NCI-H748 treated with DMSO at 0.1 percent for 48 hours (cell line): ENCODE measurements at regions not wholly inside any gene's neighbourhood (a gene's known extent, or its start where the extent isn't known, plus 50 kb on each side); places are given as distances from the start of the nearest gene placed in this dataset.

Experiments used
- DNase-seq: peaks from one replicate; lab custom pipeline; 2025; lab: John Stamatoyannopoulos, UW

DNA sequence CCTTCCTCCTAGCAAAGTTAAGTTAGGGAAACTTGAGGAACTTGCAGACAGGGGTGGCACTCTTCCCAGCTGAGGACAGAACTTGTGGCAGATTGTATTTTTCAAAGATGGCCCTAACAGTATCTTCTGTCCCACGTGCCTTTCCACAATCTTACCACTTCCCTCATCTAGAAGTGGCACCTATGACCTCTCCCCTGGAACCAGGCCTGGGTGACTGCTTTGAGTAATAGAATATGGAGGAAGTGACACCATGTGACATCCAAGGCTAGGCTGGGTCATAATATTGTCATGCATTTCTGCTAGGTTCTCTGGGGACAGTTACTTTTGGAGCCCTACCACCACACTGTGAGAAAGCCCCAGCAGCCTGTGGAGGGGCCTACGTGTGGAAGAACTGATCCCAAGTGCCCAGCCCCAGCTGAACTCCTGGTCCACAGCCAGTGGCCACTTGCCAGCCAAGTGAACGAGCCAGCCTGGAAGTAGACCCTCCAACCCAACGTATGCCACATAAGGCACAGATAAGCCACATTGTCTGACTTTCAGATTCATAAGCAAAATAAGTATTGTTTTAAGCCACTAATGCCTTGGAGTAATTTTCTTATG lies 193.7 kb downstream of the PTPN20 start:
- no peak for DNase-seq

DNA sequence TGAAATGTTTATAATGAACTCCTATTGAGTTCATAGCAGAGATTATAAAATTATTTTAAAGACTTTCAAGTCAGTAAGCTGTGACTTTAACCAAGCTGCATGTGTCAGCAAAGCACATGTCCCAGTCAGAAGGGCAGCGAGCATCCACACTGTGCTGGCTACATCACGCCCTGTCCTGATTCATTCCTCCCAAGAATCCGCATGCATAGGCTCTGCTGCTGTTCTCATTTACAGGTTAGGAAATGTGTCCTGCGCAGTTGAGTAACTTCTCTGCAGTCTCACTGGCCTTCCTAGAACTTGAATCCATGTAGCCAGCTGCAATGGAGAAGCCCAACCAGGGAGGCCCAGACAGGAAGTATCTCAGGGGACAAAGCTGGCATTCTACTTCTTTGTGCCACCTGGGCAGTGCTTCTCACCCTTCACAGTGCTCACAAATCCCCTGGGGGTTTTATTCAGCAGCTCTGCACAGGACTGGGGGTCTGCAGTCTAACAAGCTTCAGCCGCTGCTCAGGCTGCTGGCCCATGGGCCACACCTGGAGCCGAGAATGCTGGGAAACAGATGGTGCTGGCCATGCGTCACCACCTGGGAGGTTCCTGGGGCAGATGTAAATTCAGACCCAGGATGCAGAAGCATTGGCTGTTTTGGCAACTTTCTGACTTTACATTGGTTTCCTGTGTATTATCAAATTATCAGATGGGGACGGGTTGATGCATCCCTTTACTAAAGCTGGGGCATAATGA lies 192.8 kb upstream of the GDF10 start:
- no peak for DNase-seq

DNA sequence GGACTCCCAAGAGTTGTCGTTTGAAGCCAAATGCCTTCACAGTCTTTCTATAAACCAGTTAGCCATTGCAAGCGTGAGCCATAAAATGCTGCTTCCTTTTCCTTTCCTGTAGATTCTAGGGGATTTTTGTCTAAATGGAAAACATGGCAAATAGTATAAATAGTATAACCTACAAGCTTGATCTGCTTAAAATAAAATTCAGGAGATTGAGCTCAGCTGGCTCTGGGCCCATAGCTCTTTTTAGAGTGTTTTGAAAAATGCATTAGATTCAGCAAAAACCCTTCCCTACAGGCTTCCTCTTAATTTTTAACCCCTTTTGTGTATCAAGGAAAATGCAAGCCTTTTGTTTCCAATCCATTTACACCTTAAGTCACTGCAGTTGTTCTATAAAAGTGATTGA lies 190.1 kb upstream of the GDF10 start:
- DNase-seq, result no peak

DNA sequence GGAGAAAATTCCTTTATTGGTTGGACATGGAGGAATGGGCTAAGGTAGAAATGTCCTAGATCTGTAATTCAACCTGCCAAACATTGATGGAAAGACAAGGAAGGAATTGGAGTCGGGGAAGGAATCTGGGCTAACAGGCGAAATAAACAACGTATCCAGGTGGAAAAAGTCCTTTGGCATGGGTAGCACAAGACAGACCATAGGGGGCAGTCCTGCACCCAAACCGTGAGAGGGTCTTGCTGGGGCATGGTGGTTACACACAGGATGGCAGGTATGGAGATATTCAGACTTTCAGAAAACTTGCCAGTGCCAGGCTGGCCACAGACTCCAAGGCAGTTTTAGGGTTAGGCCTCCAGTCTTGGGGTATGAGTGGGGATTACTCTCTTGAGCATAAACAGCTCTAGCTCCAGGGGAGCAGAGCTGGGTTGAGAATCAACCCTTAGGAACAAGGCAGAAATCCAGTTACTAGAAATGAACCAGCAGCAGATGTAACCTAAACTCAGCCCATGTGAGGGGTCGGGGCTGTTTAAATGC lies 188.6 kb upstream of the GDF10 start:
- DNase-seq, result no peak

DNA sequence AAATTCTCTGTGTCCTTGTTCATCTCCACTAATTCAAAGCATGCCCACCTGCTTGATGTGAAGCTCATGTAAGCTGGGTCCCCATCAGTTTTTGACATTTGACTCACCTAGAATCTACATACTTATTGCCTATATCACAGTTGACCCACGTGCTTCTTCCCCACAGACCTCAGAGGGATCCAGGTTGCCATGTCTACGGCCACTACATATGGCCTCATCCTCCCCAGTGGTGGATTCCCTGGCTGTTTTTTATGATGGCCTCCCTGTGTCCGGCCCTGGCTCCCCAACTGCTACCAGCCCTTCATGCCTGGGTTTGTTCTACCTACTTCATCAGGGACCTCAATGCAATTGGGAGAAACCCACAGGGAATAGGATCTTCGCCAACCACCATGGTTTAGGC lies 187.4 kb upstream of the GDF10 start:
- no peak for DNase-seq

DNA sequence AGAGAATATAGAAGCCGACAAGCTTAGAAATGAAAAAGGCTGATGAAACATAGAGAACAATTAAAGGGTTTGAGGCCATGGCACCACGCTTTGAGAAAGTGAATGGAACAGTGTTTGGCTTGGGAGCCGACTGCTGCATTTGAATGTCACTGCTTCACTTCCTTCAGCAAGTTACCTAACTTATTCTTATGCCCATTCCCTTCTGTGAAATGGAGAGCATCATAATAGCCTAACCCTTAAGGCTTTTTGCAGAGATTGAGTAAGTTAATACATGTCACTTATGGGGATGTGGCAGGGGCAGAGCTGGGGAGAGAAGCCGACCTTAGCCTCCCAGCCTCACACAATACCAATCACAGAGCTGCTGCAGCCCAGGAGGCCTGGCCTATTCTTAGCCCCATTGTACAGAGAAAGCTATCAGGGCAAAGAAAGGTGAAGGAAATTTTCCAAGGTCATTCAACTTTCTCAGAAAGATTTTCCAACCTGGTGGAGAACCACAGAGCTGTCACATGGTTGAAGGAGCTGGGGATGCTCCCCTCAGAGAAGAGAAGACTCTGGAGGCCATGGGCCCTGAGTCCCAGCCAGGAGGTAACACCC lies 186.0 kb upstream of the GDF10 start:
- no peak for DNase-seq

DNA sequence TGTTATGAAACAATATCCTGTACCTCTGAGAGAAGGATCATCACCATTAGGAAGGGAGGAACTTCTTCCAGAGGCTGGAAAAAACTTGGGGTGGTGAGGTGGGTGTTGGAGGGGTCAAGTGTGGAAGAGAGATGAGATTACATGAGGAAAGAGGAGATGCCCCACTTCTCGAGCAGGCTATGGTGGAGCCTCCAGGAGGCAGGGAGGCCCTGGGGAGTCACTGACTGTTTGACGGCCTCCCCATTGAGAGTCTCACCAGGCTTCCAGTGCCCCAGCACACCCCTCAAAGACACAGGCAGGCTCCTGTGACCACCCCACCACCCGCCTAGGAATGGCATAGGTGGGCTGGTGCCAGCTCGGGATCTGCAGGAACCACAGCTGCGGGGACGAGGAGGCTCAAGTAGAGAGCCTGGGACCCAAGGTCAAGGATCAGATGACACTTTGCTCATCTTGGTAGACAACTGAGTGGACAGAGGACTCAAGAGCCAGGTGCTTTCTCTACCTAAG lies 185.3 kb upstream of the GDF10 start:
- DNase-seq, result no peak

DNA sequence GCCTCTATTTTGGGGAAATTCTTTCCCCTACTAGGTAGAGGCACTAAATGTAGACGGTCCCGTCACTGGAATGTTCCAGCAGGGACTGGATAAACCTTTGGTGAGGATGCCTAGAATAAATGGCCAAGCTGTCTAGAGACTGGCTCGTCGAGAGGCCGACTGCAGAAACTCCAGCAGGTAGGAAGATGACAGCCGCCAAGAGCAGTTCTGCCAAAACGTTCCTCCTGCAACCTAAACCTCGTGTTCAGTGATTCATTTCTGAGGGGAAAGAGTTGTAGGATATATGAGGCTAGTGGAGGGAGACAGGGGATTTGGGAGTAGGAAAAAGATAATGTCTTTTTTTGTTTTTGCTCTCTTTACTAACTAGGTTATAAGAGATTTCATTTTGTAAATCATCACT lies 184.7 kb upstream of the GDF10 start:
- DNase-seq, result no peak

DNA sequence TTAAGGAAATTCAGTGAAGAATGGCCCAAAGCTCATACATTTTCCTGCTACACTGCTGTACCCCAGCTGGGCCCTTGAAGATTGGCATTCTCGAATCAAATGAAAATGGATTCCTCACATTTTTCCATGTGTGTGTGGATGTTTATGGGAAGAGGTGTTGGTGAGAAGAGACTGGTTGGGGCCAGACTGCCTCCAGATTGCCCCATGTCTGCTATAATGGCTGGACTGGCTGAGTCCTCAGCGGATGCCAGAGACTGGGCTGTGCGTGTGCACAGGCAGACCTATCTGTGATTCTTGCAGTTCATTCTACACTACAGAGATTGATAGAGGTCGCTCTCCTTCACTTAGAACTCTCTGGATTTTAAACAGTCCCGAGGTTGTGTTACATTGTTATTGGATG lies 183.6 kb upstream of the GDF10 start:
- DNase-seq, result no peak

DNA sequence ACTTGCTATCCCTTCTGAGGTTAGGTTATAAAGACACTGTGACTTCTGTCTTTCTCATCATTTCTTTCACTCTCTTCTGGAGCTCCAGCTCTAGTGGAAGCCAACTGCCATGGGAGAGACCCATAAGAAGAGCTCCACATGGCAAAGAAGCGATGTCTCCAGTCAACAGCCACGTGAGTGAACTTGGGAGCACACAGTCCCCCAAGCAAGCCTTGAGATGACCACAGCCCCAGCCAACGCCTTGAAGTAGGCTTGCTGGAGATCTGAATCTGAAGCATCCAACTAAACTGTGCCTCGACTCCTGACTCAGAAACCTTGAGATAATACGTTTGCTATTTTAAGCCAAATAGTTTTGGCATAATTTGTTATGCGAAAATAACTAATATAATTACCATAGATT lies 181.7 kb upstream of the GDF10 start:
- no peak for DNase-seq

DNA sequence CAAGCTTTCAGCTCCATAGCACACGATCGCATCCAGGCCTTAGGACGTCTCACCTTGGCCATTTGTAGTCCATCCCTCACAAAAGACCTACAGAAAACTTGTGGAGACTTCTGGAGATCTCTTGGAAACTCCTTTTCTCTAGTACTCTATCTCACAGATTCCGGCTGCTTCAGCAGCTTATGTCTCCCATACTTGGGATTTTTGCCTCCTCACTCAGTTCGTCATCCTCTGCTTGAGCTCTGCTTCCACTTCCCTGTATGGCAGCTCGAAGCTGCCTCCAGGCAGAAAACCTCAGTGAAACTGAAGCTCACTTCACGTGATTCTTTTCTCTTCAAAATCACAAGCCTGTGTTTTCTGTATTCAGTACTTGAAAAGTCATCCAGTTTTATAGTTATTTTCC lies 178.7 kb upstream of the GDF10 start:
- no peak for DNase-seq

DNA sequence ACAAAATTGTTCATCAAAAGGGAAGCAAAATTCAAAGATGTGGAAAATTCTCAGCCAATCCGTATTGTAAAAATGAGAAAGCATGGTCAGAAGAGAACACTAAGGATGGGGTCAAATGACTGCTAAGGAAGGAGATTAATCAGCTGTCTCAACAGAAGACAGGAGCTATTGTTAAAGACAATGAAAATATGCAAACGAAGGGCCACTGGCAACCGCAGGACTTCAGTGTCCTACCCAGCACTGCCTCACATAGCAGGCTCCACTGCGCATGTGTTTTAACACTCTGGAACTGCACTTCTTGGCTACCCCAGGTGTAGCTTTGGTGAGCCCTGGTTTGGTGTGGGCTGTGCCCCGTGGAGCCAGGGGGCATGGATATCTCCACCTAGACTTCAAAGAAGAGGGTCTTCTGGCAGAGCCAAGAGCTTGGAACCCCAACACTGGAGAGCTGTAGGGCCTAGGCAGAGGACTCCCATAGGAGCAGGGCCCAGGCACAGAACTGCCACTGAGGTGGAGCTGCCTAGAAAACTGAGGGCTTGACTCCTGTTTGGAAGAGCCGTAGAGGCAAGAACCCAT lies 176.2 kb upstream of the GDF10 start:
- DNase-seq, result no peak

DNA sequence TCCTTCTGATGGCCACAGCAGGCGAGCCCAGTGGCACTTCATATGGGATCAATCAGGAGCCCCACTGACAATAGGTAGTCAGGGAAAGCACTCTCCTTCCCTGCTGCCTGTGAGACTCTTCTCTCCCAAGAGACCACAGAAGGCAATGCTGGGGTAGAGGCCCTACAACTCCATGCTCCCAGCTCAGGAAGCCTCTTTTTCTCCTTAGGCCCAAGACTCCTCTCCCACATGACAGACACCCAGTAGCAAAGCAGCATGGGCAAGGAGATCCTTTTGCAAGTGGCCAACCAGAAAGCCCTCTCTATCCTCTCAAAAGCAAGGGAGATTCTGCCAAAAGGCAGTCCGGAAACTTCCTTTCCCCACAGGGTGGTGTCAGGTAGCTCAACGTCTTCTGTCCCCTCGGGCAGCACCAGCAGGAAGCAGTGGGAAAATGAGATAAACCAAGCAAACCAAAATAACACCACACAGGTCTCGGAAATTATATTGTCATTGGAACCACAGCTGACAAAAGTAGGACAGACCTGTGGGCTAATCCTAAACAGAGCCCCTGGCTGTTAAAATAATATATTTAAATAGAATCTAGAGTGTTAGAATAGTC lies 172.7 kb upstream of the GDF10 start:
- DNase-seq, result no peak

DNA sequence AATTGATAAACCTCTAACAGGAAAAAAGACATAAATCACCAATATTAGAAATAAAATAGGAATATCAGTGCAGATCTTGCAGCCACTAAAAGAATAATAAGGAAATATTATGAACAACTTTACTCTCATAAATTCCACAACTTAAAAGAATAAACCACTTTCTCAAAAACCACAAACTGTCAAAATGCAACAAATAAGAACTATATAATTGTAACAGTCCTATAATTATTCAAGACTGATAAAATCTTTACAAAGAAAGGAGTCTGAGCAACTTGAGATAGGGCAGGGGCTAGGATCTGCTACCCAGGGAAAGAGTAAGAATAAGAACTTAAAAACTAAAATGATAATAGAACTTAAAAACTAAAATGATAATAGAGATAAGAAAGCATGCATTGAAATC lies 169.5 kb upstream of the GDF10 start:
- DNase-seq, result no peak

DNA sequence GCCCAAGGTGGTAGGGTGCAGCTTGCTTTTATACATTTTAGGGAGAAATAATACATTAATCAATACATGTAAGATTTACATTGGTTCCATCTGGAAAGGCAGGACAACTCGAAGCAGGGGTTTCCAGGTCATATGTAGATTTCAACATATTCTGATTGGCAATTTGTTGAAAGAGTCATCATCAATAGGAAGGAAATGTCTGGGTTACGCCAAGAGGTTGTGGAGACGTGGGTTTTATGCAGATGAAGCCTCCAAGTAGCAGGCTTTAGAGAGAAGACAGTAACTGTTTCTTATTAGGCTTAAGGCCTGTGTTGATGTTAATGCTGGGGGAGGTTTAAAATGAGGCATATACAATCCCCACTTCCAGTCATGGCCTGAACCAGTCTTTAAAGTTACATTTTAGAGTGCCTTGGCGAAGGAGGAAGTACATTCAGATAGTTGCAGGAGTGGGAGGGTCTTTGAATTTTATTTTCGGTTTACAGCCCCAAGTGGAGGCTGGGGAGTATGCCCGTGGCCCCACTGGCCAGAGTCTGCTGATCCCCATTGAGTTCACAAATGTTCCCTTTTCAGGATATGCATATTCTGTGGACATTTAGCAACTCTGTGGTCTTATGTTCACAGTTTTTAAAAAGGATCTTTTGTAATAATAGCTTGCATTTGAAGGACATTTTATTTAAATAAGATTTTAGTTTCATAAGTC lies 166.0 kb upstream of the GDF10 start:
- DNase-seq, result no peak

DNA sequence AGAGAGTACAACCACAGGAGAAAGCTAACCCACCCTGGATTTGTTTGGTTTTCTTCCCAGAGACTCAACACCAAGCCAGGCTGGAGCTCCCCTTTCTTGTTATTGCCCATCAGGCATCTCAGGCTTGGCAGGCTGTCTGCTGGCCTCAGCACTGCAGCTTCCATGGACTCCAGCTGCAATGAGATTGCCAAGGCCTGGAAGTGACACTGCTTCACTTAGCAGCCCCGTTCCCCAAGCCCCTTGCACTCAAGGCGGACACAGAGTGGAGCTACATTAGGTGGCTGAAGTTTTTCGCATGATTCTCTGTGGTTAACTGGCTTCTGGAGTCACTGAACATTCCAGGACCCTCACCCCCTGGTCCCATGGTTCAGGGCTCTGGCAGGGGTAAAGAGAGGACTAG lies 163.1 kb upstream of the GDF10 start:
- no peak for DNase-seq

DNA sequence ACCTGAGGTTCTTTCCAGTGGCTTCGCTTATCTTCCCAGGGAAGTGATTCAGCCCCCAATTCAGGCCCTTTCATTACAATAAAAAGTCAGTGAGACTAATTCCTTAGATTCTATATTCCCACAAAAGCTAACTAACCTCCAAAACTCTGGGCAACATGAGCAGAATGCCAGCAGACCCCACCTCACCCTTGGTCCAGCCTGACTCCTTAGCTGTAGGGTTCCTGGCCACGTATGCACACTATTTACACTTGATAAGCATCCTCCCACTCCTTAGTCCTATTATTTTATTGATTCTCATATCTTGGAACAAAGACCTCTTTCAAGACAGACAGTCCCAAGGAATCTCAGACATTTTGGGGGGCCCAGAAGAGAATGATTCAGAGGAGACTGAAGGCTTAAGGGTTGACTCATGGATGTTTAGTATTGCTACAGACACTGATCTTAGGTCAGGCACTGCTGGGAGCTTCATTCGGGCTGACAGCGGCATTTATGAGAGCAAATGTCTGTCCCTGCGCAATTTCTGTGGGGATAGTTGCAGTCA lies 162.6 kb upstream of the GDF10 start:
- no peak for DNase-seq

DNA sequence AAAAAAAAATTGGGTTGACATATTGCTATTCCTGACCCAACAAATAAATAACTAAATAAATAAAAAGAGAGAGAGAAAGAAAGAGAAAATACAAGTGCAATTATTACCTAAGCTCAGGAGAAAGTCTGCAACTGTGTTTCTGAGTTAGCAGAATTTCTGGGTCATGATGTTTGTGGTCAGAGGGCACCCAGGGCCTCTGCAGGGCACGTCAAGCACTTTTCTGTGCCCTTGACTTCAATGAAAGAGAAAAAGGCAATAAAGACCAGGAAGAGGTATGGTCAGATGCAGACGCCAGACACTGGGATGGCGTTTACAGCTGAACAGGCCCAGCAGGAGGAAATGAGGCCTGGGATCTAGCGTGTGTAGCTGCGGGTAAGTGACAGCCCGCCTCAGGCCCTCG lies 160.9 kb upstream of the GDF10 start:
- DNase-seq, result no peak

DNA sequence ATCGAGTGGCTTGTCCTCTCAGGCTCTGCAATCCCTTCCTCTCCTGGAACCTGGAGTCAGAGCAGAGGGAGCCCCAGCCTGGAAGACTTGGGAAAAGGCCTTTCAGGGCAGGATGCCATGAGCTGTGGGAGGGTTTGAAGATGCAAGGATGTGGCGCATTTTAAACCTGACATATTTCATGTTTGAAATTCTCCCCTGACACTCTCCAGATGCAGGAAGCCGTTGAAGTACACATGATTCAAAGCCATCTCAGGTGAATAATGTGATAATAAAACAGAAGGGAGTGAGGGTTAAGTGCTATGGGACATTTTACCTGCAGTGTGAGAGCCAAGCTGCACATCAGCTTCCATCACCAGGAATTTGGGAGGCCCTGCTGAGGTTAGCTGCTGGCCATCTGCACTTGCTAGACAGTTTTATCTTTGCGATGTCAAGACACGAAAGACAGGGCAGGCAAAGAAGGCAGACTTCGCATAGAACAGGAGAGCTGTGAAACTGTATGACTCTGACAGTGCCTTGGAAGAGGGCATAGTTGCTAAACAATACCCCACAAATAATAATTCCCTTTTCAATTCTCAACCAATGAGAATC lies 159.1 kb upstream of the GDF10 start:
- DNase-seq, result no peak

DNA sequence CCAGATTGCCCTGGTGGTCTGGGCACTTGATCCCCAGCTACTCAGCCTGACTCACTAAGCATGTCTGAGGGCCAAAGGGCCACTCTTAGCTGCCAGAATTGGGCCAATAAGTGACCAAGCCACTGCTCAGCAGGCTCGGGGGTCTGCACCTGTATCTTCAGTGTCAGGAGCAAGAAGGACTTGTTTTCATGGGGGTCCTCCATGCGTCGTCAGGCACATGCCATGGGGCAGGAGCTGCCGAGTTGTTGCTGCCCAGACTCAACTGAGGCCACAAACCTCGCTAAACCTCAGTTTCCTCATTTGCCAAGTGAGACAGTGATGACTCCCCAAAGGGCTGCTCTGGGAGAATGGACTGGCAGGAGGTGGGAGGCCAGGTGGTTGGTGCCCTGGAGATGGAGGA lies 158.6 kb upstream of the GDF10 start:
- no peak for DNase-seq

DNA sequence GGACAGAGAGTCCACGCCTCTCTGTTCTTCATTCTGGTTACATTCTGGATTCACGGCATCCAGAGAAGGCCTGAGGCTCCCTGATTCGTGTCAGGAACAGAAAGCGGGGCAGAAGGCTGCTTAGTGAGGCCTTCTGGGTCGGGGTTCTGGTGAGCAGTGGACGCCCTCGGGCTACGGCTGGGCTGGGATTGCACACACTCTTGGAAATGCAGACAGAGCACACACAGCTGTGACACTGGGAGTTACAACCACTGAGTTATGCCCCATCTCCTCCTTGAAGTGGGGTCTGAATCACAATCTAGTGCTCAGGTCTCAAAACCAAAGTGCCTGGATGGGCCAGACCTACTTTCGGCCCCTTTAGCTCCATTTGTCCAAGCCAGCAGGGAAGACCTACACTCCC lies 156.9 kb upstream of the GDF10 start:
- DNase-seq, result no peak
